Glutamatergic neuron (in vitro differentiated cells): ENCODE measurements at regions not wholly inside any gene's neighbourhood (a gene's known extent, or its start where the extent isn't known, plus 50 kb on each side); places are given as distances from the start of the nearest gene placed in this dataset.

Source experiments
- DNase-seq: peaks from one replicate; pipeline ENCODE4 v3.0.0; 2022
- H3K27ac Mint-ChIP-seq: one replicate; pipeline ENCODE4 v1.8.0; 2020; ENCODE audit warnings: mild to moderate bottlenecking, mixed read lengths, inconsistent platforms; ENCODE audit not compliant: unreplicated experiment
- H3K27me3 Mint-ChIP-seq: one replicate; pipeline ENCODE4 v1.8.0; 2020; ENCODE audit warnings: mild to moderate bottlenecking, moderate library complexity, mixed read lengths, inconsistent platforms; ENCODE audit not compliant: unreplicated experiment
- H3K36me3 Mint-ChIP-seq: one replicate; pipeline ENCODE4 v1.8.0; 2020; ENCODE audit warnings: mild to moderate bottlenecking, mixed read lengths, inconsistent platforms; ENCODE audit not compliant: unreplicated experiment
- H3K4me1 Mint-ChIP-seq: one replicate; pipeline ENCODE4 v1.8.0; 2020; ENCODE audit warnings: mild to moderate bottlenecking, low read depth, mixed read lengths, inconsistent platforms; ENCODE audit not compliant: unreplicated experiment
- H3K4me3 Mint-ChIP-seq: one replicate; pipeline ENCODE4 v1.8.0; 2020; ENCODE audit warnings: mild to moderate bottlenecking, mixed read lengths, inconsistent platforms; ENCODE audit not compliant: unreplicated experiment
- H3K9me3 Mint-ChIP-seq: one replicate; pipeline ENCODE4 v1.8.0; 2020; ENCODE audit warnings: mild to moderate bottlenecking, moderate library complexity, mixed read lengths, inconsistent platforms; ENCODE audit not compliant: unreplicated experiment
- TF ChIP-seq, protein P1 (sequence below): fragments of 200-600 bp; sonication (generic); IDR thresholded peaks from one replicate; pipeline ENCODE4 v1.5.0; 2021; ENCODE audit not compliant: partially characterized antibody, unreplicated experiment

DNA sequence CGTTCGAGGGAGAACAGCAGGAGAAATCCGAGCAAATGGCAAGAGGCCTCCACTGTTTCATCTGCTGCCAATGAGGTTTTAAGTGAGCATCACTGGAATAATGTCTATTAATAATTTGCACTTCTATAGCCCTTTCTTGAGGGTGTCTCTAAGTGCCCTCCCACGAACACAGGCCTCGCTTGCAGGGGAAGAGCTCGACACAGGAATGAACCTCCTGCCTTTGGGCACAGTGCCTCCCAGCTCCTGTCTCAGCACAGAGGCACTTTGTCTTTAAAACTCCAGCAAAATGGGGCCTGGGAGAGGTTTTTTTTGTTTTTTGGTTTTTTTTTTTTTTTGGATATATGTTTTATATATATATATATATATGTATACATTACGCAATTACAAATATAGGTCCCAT lies 56.6 kb downstream of the OLIG1 start:
- Mint-ChIP-seq H3K4me3 (no peak overlapping the region), H3K36me3 (no peaks in the 10 kb centered on the region), H3K9me3 (peaks cover 2% of the 10 kb centered on the region), H3K4me1 (peaks cover 36% of the 10 kb centered on the region), H3K27ac (peak overlapping the region; percentile 17), H3K27me3 (peaks cover 5% of the 10 kb centered on the region)
- TF ChIP-seq, protein P1, sequence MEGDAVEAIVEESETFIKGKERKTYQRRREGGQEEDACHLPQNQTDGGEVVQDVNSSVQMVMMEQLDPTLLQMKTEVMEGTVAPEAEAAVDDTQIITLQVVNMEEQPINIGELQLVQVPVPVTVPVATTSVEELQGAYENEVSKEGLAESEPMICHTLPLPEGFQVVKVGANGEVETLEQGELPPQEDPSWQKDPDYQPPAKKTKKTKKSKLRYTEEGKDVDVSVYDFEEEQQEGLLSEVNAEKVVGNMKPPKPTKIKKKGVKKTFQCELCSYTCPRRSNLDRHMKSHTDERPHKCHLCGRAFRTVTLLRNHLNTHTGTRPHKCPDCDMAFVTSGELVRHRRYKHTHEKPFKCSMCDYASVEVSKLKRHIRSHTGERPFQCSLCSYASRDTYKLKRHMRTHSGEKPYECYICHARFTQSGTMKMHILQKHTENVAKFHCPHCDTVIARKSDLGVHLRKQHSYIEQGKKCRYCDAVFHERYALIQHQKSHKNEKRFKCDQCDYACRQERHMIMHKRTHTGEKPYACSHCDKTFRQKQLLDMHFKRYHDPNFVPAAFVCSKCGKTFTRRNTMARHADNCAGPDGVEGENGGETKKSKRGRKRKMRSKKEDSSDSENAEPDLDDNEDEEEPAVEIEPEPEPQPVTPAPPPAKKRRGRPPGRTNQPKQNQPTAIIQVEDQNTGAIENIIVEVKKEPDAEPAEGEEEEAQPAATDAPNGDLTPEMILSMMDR: no peak
- DNase-seq: no peak

- H3K9me3 Mint-ChIP-seq: no peaks in the 10 kb centered on the region
- DNase-seq: peak; percentile 89
- H3K4me3 Mint-ChIP-seq: peak overlapping the region; percentile 58
- H3K36me3 Mint-ChIP-seq: no peaks in the 10 kb centered on the region
- H3K27ac Mint-ChIP-seq: peak overlapping the region; percentile 69
- TF ChIP-seq, protein P1: peak; percentile 71
- H3K27me3 Mint-ChIP-seq: peaks cover 5% of the 10 kb centered on the region
- peaks cover 33% of the 10 kb centered on the region for H3K4me1 Mint-ChIP-seq
These were observed 57.4 kb downstream of the OLIG1 start for GRCh38 chr21:33127154-33127867.

GRCh38 chr21:33127868-33128242 lies 57.9 kb downstream of the OLIG1 start:
- Mint-ChIP-seq H3K9me3 (no peaks in the 10 kb centered on the region), H3K4me3 (no peak overlapping the region), H3K36me3 (no peaks in the 10 kb centered on the region), H3K4me1 (peaks cover 33% of the 10 kb centered on the region), H3K27ac (peak overlapping the region; percentile 10), H3K27me3 (peaks cover 5% of the 10 kb centered on the region)
- TF ChIP-seq, protein P1: no peak
- DNase-seq: no peak

GRCh38 chr21:33128538-33128937 lies 58.6 kb downstream of the OLIG1 start:
- peaks cover under 1% of the 10 kb centered on the region for H3K9me3 Mint-ChIP-seq
- peaks cover 5% of the 10 kb centered on the region for H3K27me3 Mint-ChIP-seq
- H3K36me3 Mint-ChIP-seq: no peaks in the 10 kb centered on the region

GRCh38 chr21:33132054-33132453 lies 62.1 kb downstream of the OLIG1 start:
- Mint-ChIP-seq H3K9me3 (peaks cover 6% of the 10 kb centered on the region), H3K27ac (no peak overlapping the region), H3K27me3 (peaks cover 5% of the 10 kb centered on the region), H3K4me1 (peaks cover 36% of the 10 kb centered on the region), H3K4me3 (no peak overlapping the region), H3K36me3 (no peaks in the 10 kb centered on the region)
- TF ChIP-seq, protein P1: peak; percentile 29
- no peak for DNase-seq

More at GRCh38 chr21:33128538-33128937, 58.6 kb downstream of the OLIG1 start:
- TF ChIP-seq, protein P1: no peak
- peaks cover 34% of the 10 kb centered on the region for H3K4me1 Mint-ChIP-seq
- no peak for DNase-seq
- H3K4me3 Mint-ChIP-seq: no peak overlapping the region
- no peak overlapping the region for H3K27ac Mint-ChIP-seq
